KMS-11 (cell line): ENCODE measurements at regions not wholly inside any gene's neighbourhood (a gene's known extent, or its start where the extent isn't known, plus 50 kb on each side); places are given as distances from the start of the nearest gene placed in this dataset.

ENCODE experiments used
- H2AFZ ChIP-seq: fragments of 200-600 bp; sonication (generic); 2 replicates; pipeline ENCODE4 v1.6.1; 2016; ENCODE audit warnings: antibody characterized with exemption, mixed run types, low read depth
- H3K27ac ChIP-seq: fragments of 200-600 bp; sonication (generic); 2 replicates; pipeline ENCODE4 v1.6.1; 2016; ENCODE audit warnings: mild to moderate bottlenecking, mixed run types
- H3K27me3 ChIP-seq: fragments of 200-600 bp; sonication (generic); 2 replicates; pipeline ENCODE4 v1.6.1; 2017; ENCODE audit warnings: mild to moderate bottlenecking, low read depth, mixed run types, moderate library complexity; ENCODE audit not compliant: insufficient read depth
- H3K36me3 ChIP-seq: fragments of 200-600 bp; sonication (generic); 2 replicates; pipeline ENCODE4 v1.6.1; 2017; ENCODE audit warnings: mild to moderate bottlenecking, mixed run types; ENCODE audit not compliant: insufficient read depth
- H3K4me1 ChIP-seq: fragments of 200-600 bp; sonication (generic); 2 replicates; pipeline ENCODE4 v1.6.1; 2016; ENCODE audit warnings: mild to moderate bottlenecking, low read depth, mixed run types; ENCODE audit not compliant: poor library complexity, severe bottlenecking
- H3K4me2 ChIP-seq: fragments of 200-600 bp; sonication (generic); 2 replicates; pipeline ENCODE4 v1.7.0; 2016; ENCODE audit warnings: mild to moderate bottlenecking, mixed run types
- H3K4me3 ChIP-seq: fragments of 200-600 bp; sonication (generic); IDR thresholded peaks from 2 replicates; pipeline ENCODE4 v1.6.1; 2017; ENCODE audit warnings: low read depth, low read length, mixed read lengths; ENCODE audit not compliant: insufficient read depth
- H3K79me2 ChIP-seq: fragments of 200-600 bp; sonication (generic); 2 replicates; pipeline ENCODE4 v1.6.1; 2016; ENCODE audit warnings: low read depth, mixed run types; ENCODE audit not compliant: insufficient read depth
- H3K9ac ChIP-seq: fragments of 200-600 bp; sonication (generic); 2 replicates; pipeline ENCODE4 v1.6.1; 2016; ENCODE audit warnings: mild to moderate bottlenecking, mixed run types
- H4K20me1 ChIP-seq: fragments of 200-600 bp; sonication (generic); 2 replicates; pipeline ENCODE4 v1.6.1; 2016; ENCODE audit warnings: mild to moderate bottlenecking, mixed run types; ENCODE audit not compliant: insufficient read depth
- CTCF ChIP-seq: fragments of 200-600 bp; sonication (generic); conservative IDR thresholded peaks from 2 replicates; pipeline ENCODE4 v1.6.1; 2017; ENCODE audit warnings: low read depth, mild to moderate bottlenecking, antibody characterized with exemption, low read length, moderate library complexity, mixed read lengths

- Histone ChIP-seq H3K4me2 (no peak overlapping the region), H3K79me2 (no peaks in the 10 kb centered on the region), H3K9ac (no peak overlapping the region), H3K36me3 (no peaks in the 10 kb centered on the region), H3K4me1 (no peaks in the 10 kb centered on the region), H3K4me3 (no peak overlapping the region), H2AFZ (no peak overlapping the region), H3K27ac (no peak overlapping the region), H3K27me3 (no peaks in the 10 kb centered on the region), H4K20me1 (no peaks in the 10 kb centered on the region)
- TF ChIP-seq CTCF = no peak
Observed at GRCh38 chr1:56258371-56258770, 321.0 kb downstream of the PLPP3 start.

GRCh38 chr1:56257726-56258125 is 321.6 kb downstream of the PLPP3 start:
- no peak overlapping the region for H3K27ac ChIP-seq
- no peaks in the 10 kb centered on the region for H3K4me1 ChIP-seq
- H3K4me2 ChIP-seq = no peak overlapping the region
- H3K79me2 ChIP-seq = no peaks in the 10 kb centered on the region
- no peak overlapping the region for H2AFZ ChIP-seq
- H4K20me1 ChIP-seq = no peaks in the 10 kb centered on the region
- no peaks in the 10 kb centered on the region for H3K36me3 ChIP-seq
- H3K27me3 ChIP-seq = no peaks in the 10 kb centered on the region
- TF ChIP-seq CTCF = no peak
- H3K9ac ChIP-seq = no peak overlapping the region
- no peak overlapping the region for H3K4me3 ChIP-seq

GRCh38 chr1:56256153-56257000 is 323.0 kb downstream of the PLPP3 start:
- Histone ChIP-seq H3K36me3 (no peaks in the 10 kb centered on the region), H2AFZ (no peak overlapping the region), H3K4me1 (no peaks in the 10 kb centered on the region), H3K4me3 (no peak overlapping the region), H3K27me3 (no peaks in the 10 kb centered on the region), H4K20me1 (no peaks in the 10 kb centered on the region), H3K27ac (no peak overlapping the region), H3K4me2 (no peak overlapping the region), H3K79me2 (no peaks in the 10 kb centered on the region), H3K9ac (no peak overlapping the region)
- TF ChIP-seq CTCF = no peak

GRCh38 chr1:56255516-56256152 is 323.7 kb downstream of the PLPP3 start:
- H3K36me3 ChIP-seq = no peaks in the 10 kb centered on the region
- H3K4me1 ChIP-seq = no peaks in the 10 kb centered on the region
- TF ChIP-seq CTCF = no peak
- H3K79me2 ChIP-seq = no peaks in the 10 kb centered on the region
- H3K27ac ChIP-seq = no peak overlapping the region
- no peak overlapping the region for H3K4me3 ChIP-seq
- H3K9ac ChIP-seq = no peak overlapping the region
- no peaks in the 10 kb centered on the region for H3K27me3 ChIP-seq
- H4K20me1 ChIP-seq = no peaks in the 10 kb centered on the region
- no peak overlapping the region for H3K4me2 ChIP-seq
- no peak overlapping the region for H2AFZ ChIP-seq
